ENCODE measurements at regions not wholly inside any gene's neighbourhood (a gene's known extent, or its start where the extent isn't known, plus 50 kb on each side); places are given as distances from the start of the nearest gene placed in this dataset.

DNA sequence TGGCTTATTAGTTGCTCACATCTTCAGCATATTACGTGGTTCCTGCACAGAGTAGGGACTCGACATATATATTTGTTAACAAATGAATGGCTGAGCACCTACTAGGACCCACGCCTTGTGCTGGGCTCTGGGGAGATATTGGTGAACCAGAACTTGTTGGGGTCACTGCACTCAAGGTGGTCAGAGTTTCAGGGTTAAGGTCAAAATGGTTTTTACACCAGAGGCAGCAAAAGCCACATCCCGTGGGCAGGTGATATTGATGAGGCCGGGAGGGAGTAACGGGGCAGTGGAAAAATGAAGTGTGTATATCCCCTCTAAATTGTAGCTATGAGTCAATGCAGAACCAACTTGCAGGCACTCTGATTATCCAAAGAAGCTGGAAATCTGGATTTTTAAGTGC lies 136.5 kb upstream of the KLF4 start:
- Histone ChIP-seq H3K4me3 (no peak overlapping the region), H3K9me3 (no peaks in the 10 kb centered on the region), H3K4me1 (no peaks in the 10 kb centered on the region), H3K27me3 (no peaks in the 10 kb centered on the region), H3K36me3 (no peaks in the 10 kb centered on the region), H3K27ac (no peak overlapping the region)
- no peak for DNase-seq (ENCODE audit: low spot score)
- TF ChIP-seq, protein P1, sequence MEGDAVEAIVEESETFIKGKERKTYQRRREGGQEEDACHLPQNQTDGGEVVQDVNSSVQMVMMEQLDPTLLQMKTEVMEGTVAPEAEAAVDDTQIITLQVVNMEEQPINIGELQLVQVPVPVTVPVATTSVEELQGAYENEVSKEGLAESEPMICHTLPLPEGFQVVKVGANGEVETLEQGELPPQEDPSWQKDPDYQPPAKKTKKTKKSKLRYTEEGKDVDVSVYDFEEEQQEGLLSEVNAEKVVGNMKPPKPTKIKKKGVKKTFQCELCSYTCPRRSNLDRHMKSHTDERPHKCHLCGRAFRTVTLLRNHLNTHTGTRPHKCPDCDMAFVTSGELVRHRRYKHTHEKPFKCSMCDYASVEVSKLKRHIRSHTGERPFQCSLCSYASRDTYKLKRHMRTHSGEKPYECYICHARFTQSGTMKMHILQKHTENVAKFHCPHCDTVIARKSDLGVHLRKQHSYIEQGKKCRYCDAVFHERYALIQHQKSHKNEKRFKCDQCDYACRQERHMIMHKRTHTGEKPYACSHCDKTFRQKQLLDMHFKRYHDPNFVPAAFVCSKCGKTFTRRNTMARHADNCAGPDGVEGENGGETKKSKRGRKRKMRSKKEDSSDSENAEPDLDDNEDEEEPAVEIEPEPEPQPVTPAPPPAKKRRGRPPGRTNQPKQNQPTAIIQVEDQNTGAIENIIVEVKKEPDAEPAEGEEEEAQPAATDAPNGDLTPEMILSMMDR (IDR thresholded peaks at IDR 0.05): no peak

- Histone ChIP-seq H3K27ac (no peak overlapping the region), H3K27me3 (no peaks in the 10 kb centered on the region), H3K4me1 (no peaks in the 10 kb centered on the region), H3K36me3 (no peaks in the 10 kb centered on the region), H3K4me3 (no peak overlapping the region), H3K9me3 (no peaks in the 10 kb centered on the region)
- no peak for DNase-seq (ENCODE audit: low spot score)
- TF ChIP-seq, protein P1 (IDR thresholded peaks at IDR 0.05): no peak
These were observed 135.9 kb upstream of the KLF4 start for GRCh38 chr9:107625383-107625984.

GRCh38 chr9:107624234-107624948 lies 134.8 kb upstream of the KLF4 start:
- TF ChIP-seq, protein P1 (IDR thresholded peaks at IDR 0.05): no peak
- no peaks in the 10 kb centered on the region for H3K36me3 ChIP-seq
- no peaks in the 10 kb centered on the region for H3K27me3 ChIP-seq
- H3K4me1 ChIP-seq: no peaks in the 10 kb centered on the region
- DNase-seq (ENCODE audit: low spot score): no peak
- no peaks in the 10 kb centered on the region for H3K9me3 ChIP-seq
- no peak overlapping the region for H3K4me3 ChIP-seq
- H3K27ac ChIP-seq: no peak overlapping the region

DNA sequence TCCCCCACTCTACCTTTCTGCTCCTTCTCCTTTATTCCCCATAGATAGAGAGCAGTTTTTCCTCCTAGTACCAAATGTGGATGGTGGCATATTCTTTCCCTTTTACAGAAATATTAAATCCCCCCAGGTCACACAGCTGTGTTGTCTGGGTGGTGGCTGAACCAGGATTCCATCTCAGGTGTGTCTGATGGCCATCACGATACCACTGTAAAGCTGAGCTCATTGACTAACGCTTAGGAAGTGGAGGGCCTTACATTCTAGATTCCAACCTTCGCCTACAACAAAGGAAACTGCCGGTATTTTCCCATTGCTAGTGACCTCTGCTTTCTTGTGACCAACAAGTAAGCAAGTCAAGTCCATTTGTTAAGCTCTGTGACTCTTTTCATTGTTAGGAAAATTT lies 131.9 kb upstream of the KLF4 start:
- H3K27ac ChIP-seq: no peak overlapping the region
- no peak for DNase-seq (ENCODE audit: low spot score)
- no peaks in the 10 kb centered on the region for H3K36me3 ChIP-seq
- TF ChIP-seq, protein P1 (IDR thresholded peaks at IDR 0.05): no peak
- H3K27me3 ChIP-seq: no peaks in the 10 kb centered on the region
- H3K4me3 ChIP-seq: no peak overlapping the region
- H3K4me1 ChIP-seq: no peaks in the 10 kb centered on the region
- no peaks in the 10 kb centered on the region for H3K9me3 ChIP-seq

DNA sequence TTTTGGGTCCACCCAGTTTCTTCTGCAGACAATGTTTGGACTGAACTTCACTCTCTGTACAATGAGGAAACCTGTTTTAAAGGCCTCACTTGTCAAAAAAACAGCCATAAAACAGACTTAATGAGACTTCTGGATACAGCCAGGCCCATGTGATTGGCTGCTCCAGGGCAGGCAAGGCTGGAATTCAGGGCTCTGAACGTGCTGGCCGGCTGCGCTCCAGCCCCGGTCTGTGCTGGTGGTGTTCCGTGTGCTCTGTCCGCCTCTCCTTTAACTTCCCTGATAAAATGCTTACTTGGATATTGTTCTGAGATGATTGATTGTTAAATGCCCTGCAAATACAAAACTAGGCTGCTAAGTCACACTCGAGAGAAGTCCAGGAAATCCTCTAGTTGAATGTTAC lies 131.2 kb upstream of the KLF4 start:
- Histone ChIP-seq H3K36me3 (no peaks in the 10 kb centered on the region), H3K9me3 (no peaks in the 10 kb centered on the region), H3K27ac (no peak overlapping the region), H3K27me3 (no peaks in the 10 kb centered on the region), H3K4me1 (no peaks in the 10 kb centered on the region), H3K4me3 (no peak overlapping the region)
- no peak for DNase-seq (ENCODE audit: low spot score)
- TF ChIP-seq, protein P1 (IDR thresholded peaks at IDR 0.05): no peak

DNA sequence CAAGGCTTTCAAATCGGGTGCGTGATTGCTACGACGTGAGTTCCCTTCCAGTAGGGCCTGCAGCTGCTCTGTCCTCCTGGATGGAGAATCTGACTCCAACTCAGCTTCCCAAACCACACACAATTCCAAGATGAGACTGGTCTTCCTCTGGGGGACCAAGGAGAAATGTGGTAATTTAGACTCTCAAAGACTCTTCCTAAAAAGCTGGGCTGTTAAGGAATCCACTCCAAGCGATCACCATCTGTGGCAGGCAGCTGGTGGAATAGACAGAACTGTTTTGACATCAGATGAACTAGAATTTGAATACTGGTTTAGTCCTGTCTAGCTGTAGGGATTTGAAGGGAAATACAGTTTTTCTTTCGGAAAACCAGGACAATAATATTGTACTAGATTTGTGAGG lies 130.7 kb upstream of the KLF4 start:
- DNase-seq (ENCODE audit: low spot score): no peak
- no peak overlapping the region for H3K4me3 ChIP-seq
- H3K36me3 ChIP-seq: no peaks in the 10 kb centered on the region
- H3K27ac ChIP-seq: no peak overlapping the region
- TF ChIP-seq, protein P1 (IDR thresholded peaks at IDR 0.05): no peak
- H3K4me1 ChIP-seq: no peaks in the 10 kb centered on the region
- no peaks in the 10 kb centered on the region for H3K9me3 ChIP-seq
- H3K27me3 ChIP-seq: no peaks in the 10 kb centered on the region
